ENCODE measurements at regions not wholly inside any gene's neighbourhood (a gene's known extent, or its start where the extent isn't known, plus 50 kb on each side); places are given as distances from the start of the nearest gene placed in this dataset.

GRCh38 chr5:141795421-141795820 lies 82.8 kb downstream of the PCDH1 start:
- H3K4me3 ChIP-seq (replicated peaks; ENCODE audit: insufficient read depth, low read length): no peak overlapping the region
- TF ChIP-seq GABPA (IDR thresholded peaks at IDR 0.05; ENCODE audit: low read depth) (no peak), CTCF (IDR thresholded peaks at IDR 0.05; ENCODE audit: insufficient read depth, low read length) (no peak), POLR2AphosphoS5 (IDR thresholded peaks at IDR 0.05; ENCODE audit: low read depth) (no peak), REST (IDR thresholded peaks at IDR 0.05; ENCODE audit: insufficient replicate concordance, low read depth) (no peak), SPI1 (IDR thresholded peaks at IDR 0.05; ENCODE audit: borderline replicate concordance, low read depth) (no peak)
- no peaks in the 10 kb centered on the region for H3K27me3 ChIP-seq (ENCODE audit: insufficient read depth, poor library complexity, severe bottlenecking)
- no peak overlapping the region for H3K27ac ChIP-seq (replicated peaks)
- no peak for DNase-seq (ENCODE audit: low read depth in 1 of 2, low spot score in 1 of 2)

- H3K27me3 ChIP-seq (ENCODE audit: insufficient read depth, poor library complexity, severe bottlenecking): no peaks in the 10 kb centered on the region
- no peak for DNase-seq (ENCODE audit: low read depth in 1 of 2, low spot score in 1 of 2)
- H3K4me3 ChIP-seq (replicated peaks; ENCODE audit: insufficient read depth, low read length): no peak overlapping the region
- TF ChIP-seq REST (IDR thresholded peaks at IDR 0.05; ENCODE audit: insufficient replicate concordance, low read depth) (no peak), GABPA (IDR thresholded peaks at IDR 0.05; ENCODE audit: low read depth) (no peak), CTCF (IDR thresholded peaks at IDR 0.05; ENCODE audit: insufficient read depth, low read length) (no peak), SPI1 (IDR thresholded peaks at IDR 0.05; ENCODE audit: borderline replicate concordance, low read depth) (no peak), POLR2AphosphoS5 (IDR thresholded peaks at IDR 0.05; ENCODE audit: low read depth) (no peak)
- H3K27ac ChIP-seq (replicated peaks): no peak overlapping the region
Observed at GRCh38 chr5:141793881-141794280, 84.3 kb downstream of the PCDH1 start.

GRCh38 chr5:141793403-141793802 lies 84.8 kb downstream of the PCDH1 start:
- Histone ChIP-seq H3K4me3 (replicated peaks; ENCODE audit: insufficient read depth, low read length) (no peak overlapping the region), H3K27ac (replicated peaks) (no peak overlapping the region), H3K27me3 (ENCODE audit: insufficient read depth, poor library complexity, severe bottlenecking) (no peaks in the 10 kb centered on the region)
- DNase-seq (ENCODE audit: low read depth in 1 of 2, low spot score in 1 of 2): no peak
- TF ChIP-seq GABPA (IDR thresholded peaks at IDR 0.05; ENCODE audit: low read depth) (no peak), REST (IDR thresholded peaks at IDR 0.05; ENCODE audit: insufficient replicate concordance, low read depth) (no peak), CTCF (IDR thresholded peaks at IDR 0.05; ENCODE audit: insufficient read depth, low read length) (no peak)
